SK-N-SH (cell line): ENCODE measurements at regions not wholly inside any gene's neighbourhood (a gene's known extent, or its start where the extent isn't known, plus 50 kb on each side); places are given as distances from the start of the nearest gene placed in this dataset.

ENCODE experiments used
- CTCF ChIA-PET: fragments of 300-600, 350-600 bp; formaldehyde crosslinking; extraction: SDS; loops from one replicate; lab custom pipeline; 2021; lab: Yijun Ruan, JAX
- POLR2A ChIA-PET: fragments of 350-600 bp; sonication (Branson Sonifier 250); formaldehyde crosslinking; extraction: SDS; loops from one replicate; lab custom pipeline; 2020; ENCODE audit warnings: antibody characterized with exemption, inconsistent platforms; lab: Yijun Ruan, JAX
- DNase-seq: peaks from one replicate; pipeline ENCODE4 v3.0.0; 2012
- H2AFZ ChIP-seq: fragments of 200-600 bp; sonication (generic); 2 replicates; pipeline ENCODE4 v1.8.1; 2016; ENCODE audit warnings: antibody characterized with exemption, mild to moderate bottlenecking, low read depth
- H3F3A ChIP-seq: fragments of 200-600 bp; sonication (generic); replicated peaks from 2 replicates; pipeline ENCODE3; 2016; ENCODE audit warnings: antibody characterized with exemption, mild to moderate bottlenecking; ENCODE audit not compliant: insufficient read depth
- H3K27ac ChIP-seq, 2 experiments: fragments of 200-500 bp in 1 of 2; fragments of 200-600 bp in 1 of 2; sonication (Bioruptor generic) in 1 of 2; sonication (generic), shearing (Covaris generic) in 1 of 2; 2 replicates each; pipeline versions ENCODE4 v1.5.1 to v1.6.1; 2014 to 2016; ENCODE audit warnings: low read depth in 2 of 2, inconsistent platforms in 1 of 2, low read length in 1 of 2, mild to moderate bottlenecking in 1 of 2, mixed read lengths in 1 of 2
- H3K27me3 ChIP-seq: fragments of 200-600 bp; sonication (generic), shearing (Covaris generic); 2 replicates; pipeline ENCODE4 v1.6.1; 2016; ENCODE audit warnings: mixed run types; ENCODE audit not compliant: insufficient read depth
- H3K36me3 ChIP-seq, 2 experiments: fragments of 200-500 bp in 1 of 2; fragments of 200-600 bp in 1 of 2; sonication (Bioruptor generic) in 1 of 2; sonication (generic) in 1 of 2; replicated peaks in 1 of 2; 2 replicates each; pipeline versions ENCODE3 to v1.5.1; 2014 to 2016; ENCODE audit warnings: low read length in 1 of 2, mild to moderate bottlenecking in 1 of 2; ENCODE audit not compliant: insufficient read depth in 2 of 2, control insufficient read depth in 1 of 2
- H3K4me1 ChIP-seq, 2 experiments: fragments of 200-500 bp in 1 of 2; fragments of 200-600 bp in 1 of 2; sonication (Bioruptor generic) in 1 of 2; sonication (generic), shearing (Covaris generic) in 1 of 2; 2 replicates each; pipeline versions ENCODE4 v1.5.1 to v1.6.1; 2014 to 2016; ENCODE audit warnings: low read depth in 1 of 2, low read length in 1 of 2, mixed run types in 1 of 2; ENCODE audit not compliant: insufficient read depth in 2 of 2, control insufficient read depth in 1 of 2
- H3K4me2 ChIP-seq: fragments of 200-600 bp; sonication (generic), shearing (Covaris generic); 2 replicates; pipeline ENCODE4 v1.6.1; 2017; ENCODE audit warnings: mixed run types
- H3K4me3 ChIP-seq, 2 experiments: fragments of 200-500 bp in 1 of 2; fragments of 200-600 bp in 1 of 2; sonication (Bioruptor generic) in 1 of 2; sonication (generic), shearing (Covaris generic) in 1 of 2; 2 replicates each; pipeline versions ENCODE4 v1.5.1 to v1.8.1; 2014 to 2016; ENCODE audit warnings: low read depth in 2 of 2, inconsistent platforms in 1 of 2, low read length in 1 of 2, mild to moderate bottlenecking in 1 of 2, mixed read lengths in 1 of 2, moderate library complexity in 1 of 2
- H3K79me2 ChIP-seq: fragments of 200-600 bp; sonication (generic); 2 replicates; pipeline ENCODE4 v1.8.1; 2017; ENCODE audit warnings: mild to moderate bottlenecking; ENCODE audit not compliant: insufficient read depth
- H3K9ac ChIP-seq: fragments of 200-600 bp; sonication (generic); 2 replicates; pipeline ENCODE4 v1.6.1; 2017; ENCODE audit warnings: mixed run types
- H3K9me2 ChIP-seq: fragments of 200-600 bp; sonication (generic); 2 replicates; pipeline ENCODE4 v1.6.1; 2017; ENCODE audit warnings: mixed run types
- H3K9me3 ChIP-seq: fragments of 200-600 bp; sonication (generic); 2 replicates; pipeline ENCODE4 v1.6.1; 2017; ENCODE audit warnings: mixed run types, mild to moderate bottlenecking, moderate library complexity
- H4K20me1 ChIP-seq: fragments of 200-600 bp; sonication (generic); 2 replicates; pipeline ENCODE4 v1.6.1; 2017; ENCODE audit warnings: mild to moderate bottlenecking, mixed run types; ENCODE audit not compliant: insufficient read depth
- CHD2 ChIP-seq: fragments of 150-350 bp; IDR thresholded peaks from 2 replicates; pipeline ENCODE4 v1.6.1; 2018; ENCODE audit warnings: low read length; ENCODE audit not compliant: partially characterized antibody
- CTCF ChIP-seq: fragments of 200-600 bp; sonication (generic); IDR thresholded peaks from 2 replicates; pipeline ENCODE4 v1.6.1; 2017; ENCODE audit warnings: antibody characterized with exemption, mild to moderate bottlenecking, moderate library complexity
- FOXJ3 ChIP-seq: sonication (generic); formaldehyde crosslinking; IDR thresholded peaks from 2 replicates; pipeline ENCODE4 v1.5.1; 2020; ENCODE audit warnings: mild to moderate bottlenecking, missing genetic modification reagents
- GATA2 ChIP-seq: sonication (generic); formaldehyde crosslinking; IDR thresholded peaks from 2 replicates; pipeline ENCODE4 v1.5.0; 2020; ENCODE audit warnings: mild to moderate bottlenecking, missing genetic modification reagents
- IRF3 ChIP-seq: fragments of 150-350 bp; IDR thresholded peaks from 2 replicates; pipeline ENCODE4 v1.6.1; 2016; ENCODE audit warnings: mild to moderate bottlenecking, low read depth, low read length
- NFIC ChIP-seq: IDR thresholded peaks from 2 replicates; pipeline ENCODE4 v1.4.0; 2012; ENCODE audit warnings: borderline replicate concordance
- NRF1 ChIP-seq: IDR thresholded peaks from 2 replicates; pipeline ENCODE4 v1.6.1; 2012; ENCODE audit warnings: low read depth, mild to moderate bottlenecking, low read length
- RAD21 ChIP-seq: IDR thresholded peaks from 2 replicates; pipeline ENCODE4 v1.6.1; 2012; ENCODE audit warnings: mild to moderate bottlenecking, low read length
- RCOR1 ChIP-seq: fragments of 150-350 bp; IDR thresholded peaks from 2 replicates; pipeline ENCODE4 v1.6.1; 2017; ENCODE audit warnings: antibody characterized with exemption, low read length
- RFX5 ChIP-seq: IDR thresholded peaks from 2 replicates; pipeline ENCODE4 v1.6.1; 2012; ENCODE audit warnings: mild to moderate bottlenecking, improper control_type of control experiment, low read length
- SIN3A ChIP-seq: IDR thresholded peaks from 2 replicates; pipeline ENCODE4 v1.6.1; 2012; ENCODE audit warnings: low read depth, mild to moderate bottlenecking, low read length, moderate library complexity, borderline replicate concordance
- SMC3 ChIP-seq: IDR thresholded peaks from 2 replicates; pipeline ENCODE4 v1.6.1; 2012; ENCODE audit warnings: low read depth, low read length, improper control_type of control experiment
- TAF1 ChIP-seq: IDR thresholded peaks from 2 replicates; pipeline ENCODE4 v1.6.1; 2012; ENCODE audit warnings: low read depth, mild to moderate bottlenecking, low read length, moderate library complexity, borderline replicate concordance
- TCF12 ChIP-seq: IDR thresholded peaks from 2 replicates; pipeline ENCODE4 v1.4.0; 2012
- USF2 ChIP-seq: fragments of 150-350 bp; IDR thresholded peaks from 2 replicates; pipeline ENCODE4 v1.6.1; 2017; ENCODE audit warnings: antibody characterized with exemption, low read length, low read depth, borderline replicate concordance
- YY1 ChIP-seq: IDR thresholded peaks from 2 replicates; pipeline ENCODE4 v1.4.0; 2012; ENCODE audit warnings: low read depth, mild to moderate bottlenecking
- ZBTB33 ChIP-seq: IDR thresholded peaks from 2 replicates; pipeline ENCODE4 v1.4.0; 2012; ENCODE audit warnings: low read depth, borderline replicate concordance
- WGBS: methylation state at CpG from one replicate; pipeline ENCODE4 v1.1.6; 2017; ENCODE audit warnings: low lambda C conversion rate; 5-methylcytosine and 5-hydroxymethylcytosine counted together

- H3K4me3 ChIP-seq = no peak overlapping the region
- H3K4me1 ChIP-seq = peaks cover 0 to 21% of the 10 kb centered on the region in 2 experiments
- no peaks in the 10 kb centered on the region for H3K36me3 ChIP-seq
- H3K79me2 ChIP-seq = no peaks in the 10 kb centered on the region
- DNase-seq = no peak
- no peak overlapping the region for H3K27ac ChIP-seq
- no peaks in the 10 kb centered on the region for H3K9me2 ChIP-seq
- H3K4me2 ChIP-seq = no peak overlapping the region
- 94% methylated on average over 10 of the region's 10 CpGs for WGBS
- TF ChIP-seq SIN3A (no peak), FOXJ3 (CRISPR knock-in tag) (no peak), ZBTB33 (no peak), TAF1 (no peak), NFIC (no peak; the same call in 1 of the 2 replicates), YY1 (no peak), TCF12 (no peak), IRF3 (no peak)
- peaks cover 6% of the 10 kb centered on the region for H3F3A ChIP-seq
- ChIA-PET POLR2A (no interaction called here), CTCF (no interaction called here)
- no peaks in the 10 kb centered on the region for H3K9me3 ChIP-seq
- H2AFZ ChIP-seq = no peak overlapping the region
- H3K27me3 ChIP-seq = no peaks in the 10 kb centered on the region
- no peak overlapping the region for H3K9ac ChIP-seq
- no peaks in the 10 kb centered on the region for H4K20me1 ChIP-seq
Observed at GRCh38 chr12:105930557-105931503, 207.9 kb downstream of the NUAK1 start.

- no peak overlapping the region for H3K4me3 ChIP-seq
- peaks cover 6% of the 10 kb centered on the region for H3F3A ChIP-seq
- H3K27me3 ChIP-seq = no peaks in the 10 kb centered on the region
- H3K4me1 ChIP-seq = peaks cover 0 to 21% of the 10 kb centered on the region in 2 experiments
- ChIA-PET POLR2A (no interaction called here), CTCF (no interaction called here)
- no peaks in the 10 kb centered on the region for H3K79me2 ChIP-seq
- 0 out of 2 replicates have a peak overlapping the region, but pooled peaks have one; percentile 32 for H2AFZ ChIP-seq
- no peaks in the 10 kb centered on the region for H3K36me3 ChIP-seq
- H3K9me2 ChIP-seq = no peaks in the 10 kb centered on the region
- no peak overlapping the region for H3K27ac ChIP-seq
- DNase-seq = no peak
- no peaks in the 10 kb centered on the region for H3K9me3 ChIP-seq
- no peaks in the 10 kb centered on the region for H4K20me1 ChIP-seq
- WGBS = 86% methylated on average over 15 of the region's 15 CpGs
- no peak overlapping the region for H3K9ac ChIP-seq
- no peak overlapping the region for H3K4me2 ChIP-seq
- no peak for TF ChIP-seq USF2
- no peak for TF ChIP-seq CTCF
- TF ChIP-seq SMC3 = no peak
- no peak for TF ChIP-seq RAD21
- no peak for TF ChIP-seq CHD2
- no peak for TF ChIP-seq GATA2 (CRISPR knock-in tag)
- TF ChIP-seq YY1 = no peak
- TF ChIP-seq ZBTB33 = no peak
- TF ChIP-seq RFX5 = no peak
- TF ChIP-seq RCOR1 = no peak
- no peak for TF ChIP-seq NRF1
Observed at GRCh38 chr12:105931762-105932570, 206.8 kb downstream of the NUAK1 start.
